ENCODE measurements at regions not wholly inside any gene's neighbourhood (a gene's known extent, or its start where the extent isn't known, plus 50 kb on each side); places are given as distances from the start of the nearest gene placed in this dataset.

DNA sequence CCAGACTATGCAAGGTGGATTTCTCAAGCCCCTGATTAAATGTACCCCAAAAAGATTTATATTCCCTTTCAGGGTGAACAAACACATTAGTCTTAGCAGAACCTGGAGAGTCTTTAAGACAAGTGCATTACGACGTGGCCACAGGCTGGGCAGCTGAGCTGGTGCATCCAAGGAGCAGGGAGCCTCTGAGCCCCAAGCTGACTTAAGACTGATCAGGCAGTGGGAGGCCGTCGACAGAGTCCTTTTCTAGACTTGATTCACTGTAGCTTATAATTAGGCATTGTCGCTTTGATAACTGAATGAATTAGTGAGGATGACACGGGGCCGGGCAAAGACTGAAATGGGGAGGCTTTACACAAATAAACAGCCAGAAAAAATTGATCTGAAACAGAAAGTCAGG lies 353.2 kb downstream of the GPAM start:
- no peaks in the 10 kb centered on the region for H3K27me3 ChIP-seq (ENCODE audit: low read depth, low read length)
- peaks cover 0 to 2% of the 10 kb centered on the region in 2 donors for H3K4me1 ChIP-seq (ENCODE audit: control insufficient read depth in 1 of 2, insufficient read depth in 2 of 2, low read length in 2 of 2)
- H3K36me3 ChIP-seq (ENCODE audit: control insufficient read depth in 1 of 2, insufficient read depth in 2 of 2, low read length in 2 of 2) = no peaks in the 10 kb centered on the region
- H3K9me3 ChIP-seq (ENCODE audit: control insufficient read depth in 1 of 2, low read length in 2 of 2) = no peaks in the 10 kb centered on the region
- H3K4me3 ChIP-seq (ENCODE audit: low read depth in 1 of 2, low read length in 2 of 2) = no peak overlapping the region
- H3K27ac ChIP-seq (ENCODE audit: low read length) = no peak overlapping the region

DNA sequence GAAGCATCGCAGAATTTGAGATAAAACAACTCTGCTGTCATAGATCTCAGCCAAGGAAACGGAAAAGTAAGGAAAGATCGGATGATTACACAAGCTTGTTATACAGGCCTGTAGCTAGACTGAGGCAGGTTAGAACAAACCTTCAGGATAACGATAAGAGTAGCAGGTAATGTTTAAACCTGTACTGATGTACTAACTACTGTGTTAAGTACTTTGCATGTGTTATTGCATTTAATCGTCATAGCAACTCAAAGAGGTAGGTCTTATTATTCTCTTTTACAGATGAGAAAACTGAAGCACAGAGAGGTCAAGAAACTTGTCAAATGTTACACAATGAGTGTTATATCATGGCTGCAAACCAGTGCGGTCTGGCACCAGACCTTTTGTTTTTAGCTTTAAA lies 352.5 kb downstream of the GPAM start:
- no peaks in the 10 kb centered on the region for H3K27me3 ChIP-seq (ENCODE audit: low read depth, low read length)

DNA sequence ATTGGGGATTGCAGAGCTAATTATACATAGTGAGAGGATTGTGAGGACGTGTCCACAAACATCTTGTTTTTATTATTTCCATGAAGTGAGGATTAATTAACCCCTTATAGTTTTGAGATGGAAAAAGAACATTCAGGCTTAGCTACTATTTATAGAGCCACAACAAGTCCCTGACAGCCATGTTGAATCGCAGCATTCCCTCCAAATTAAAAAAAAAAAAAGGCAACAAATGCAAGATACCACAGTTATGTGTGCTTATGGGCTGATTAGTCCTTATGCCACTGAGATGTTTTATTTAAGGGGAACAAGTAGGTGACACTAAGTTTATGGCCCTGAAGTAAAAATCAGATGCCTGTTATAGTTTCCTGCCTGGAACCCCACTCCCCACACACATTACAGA lies 350.3 kb downstream of the GPAM start:
- no peak overlapping the region for H3K4me3 ChIP-seq (ENCODE audit: low read depth in 1 of 2, low read length in 2 of 2)
- H3K36me3 ChIP-seq (ENCODE audit: control insufficient read depth in 1 of 2, insufficient read depth in 2 of 2, low read length in 2 of 2) = no peaks in the 10 kb centered on the region
- H3K9me3 ChIP-seq (ENCODE audit: control insufficient read depth in 1 of 2, low read length in 2 of 2) = no peaks in the 10 kb centered on the region
- H3K27me3 ChIP-seq (ENCODE audit: low read depth, low read length) = no peaks in the 10 kb centered on the region
- no peak overlapping the region for H3K27ac ChIP-seq (ENCODE audit: low read length)
- peaks cover 0 to 7% of the 10 kb centered on the region in 2 donors for H3K4me1 ChIP-seq (ENCODE audit: control insufficient read depth in 1 of 2, insufficient read depth in 2 of 2, low read length in 2 of 2)

More for the DNA sequence above, 352.5 kb downstream of the GPAM start:
- Histone ChIP-seq H3K27ac (ENCODE audit: low read length) (no peak overlapping the region), H3K36me3 (ENCODE audit: control insufficient read depth in 1 of 2, insufficient read depth in 2 of 2, low read length in 2 of 2) (no peaks in the 10 kb centered on the region), H3K4me3 (ENCODE audit: low read depth in 1 of 2, low read length in 2 of 2) (no peak overlapping the region), H3K4me1 (ENCODE audit: control insufficient read depth in 1 of 2, insufficient read depth in 2 of 2, low read length in 2 of 2) (peaks cover 0 to 7% of the 10 kb centered on the region in 2 donors), H3K9me3 (ENCODE audit: control insufficient read depth in 1 of 2, low read length in 2 of 2) (no peaks in the 10 kb centered on the region)

DNA sequence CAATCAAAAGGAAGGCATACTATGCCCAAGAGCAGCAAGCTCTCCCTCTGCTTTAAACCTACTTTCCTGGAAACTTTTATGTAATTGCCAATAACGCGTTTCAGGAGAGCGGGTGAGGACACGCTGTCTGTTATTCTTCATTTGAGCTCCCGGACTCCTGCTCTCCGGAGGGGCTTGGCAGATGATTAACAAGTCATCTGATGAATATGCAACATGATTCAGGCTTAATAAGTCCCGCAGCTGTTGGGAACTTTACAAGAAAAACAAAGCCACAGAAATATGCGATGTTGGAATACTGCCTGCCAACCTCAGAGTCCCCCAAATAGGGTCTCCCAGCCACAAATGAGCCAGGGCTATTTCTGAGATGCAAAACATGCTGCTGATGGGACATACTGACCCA lies 348.0 kb downstream of the GPAM start:
- Histone ChIP-seq H3K27ac (ENCODE audit: low read length) (no peak overlapping the region), H3K9me3 (ENCODE audit: control insufficient read depth in 1 of 2, low read length in 2 of 2) (no peaks in the 10 kb centered on the region), H3K4me3 (ENCODE audit: low read depth in 1 of 2, low read length in 2 of 2) (no peak overlapping the region), H3K36me3 (ENCODE audit: control insufficient read depth in 1 of 2, insufficient read depth in 2 of 2, low read length in 2 of 2) (no peaks in the 10 kb centered on the region), H3K27me3 (ENCODE audit: low read depth, low read length) (no peaks in the 10 kb centered on the region), H3K4me1 (ENCODE audit: control insufficient read depth in 1 of 2, insufficient read depth in 2 of 2, low read length in 2 of 2) (peaks cover 0 to 7% of the 10 kb centered on the region in 2 donors)

DNA sequence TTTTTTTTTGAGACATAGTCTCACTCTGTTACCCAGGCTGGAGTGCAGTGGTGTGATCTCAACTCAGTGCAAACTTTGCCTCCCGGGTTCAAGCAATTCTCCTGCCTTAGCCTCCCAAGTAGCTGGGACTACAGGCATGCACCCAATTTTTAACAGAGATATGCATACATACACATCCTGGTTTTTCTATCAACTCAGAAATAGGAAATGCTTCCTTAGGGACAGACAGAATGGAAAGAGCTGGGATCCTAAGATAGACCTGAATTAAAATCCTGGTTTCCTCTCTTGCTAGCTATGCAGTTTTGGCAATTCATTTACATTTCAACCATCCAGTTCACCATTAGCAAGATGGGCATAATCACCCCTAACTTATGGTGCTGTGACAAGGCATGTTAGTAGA lies 347.5 kb downstream of the GPAM start:
- Histone ChIP-seq H3K27ac (ENCODE audit: low read length) (no peak overlapping the region), H3K27me3 (ENCODE audit: low read depth, low read length) (no peaks in the 10 kb centered on the region), H3K9me3 (ENCODE audit: control insufficient read depth in 1 of 2, low read length in 2 of 2) (no peaks in the 10 kb centered on the region), H3K4me3 (ENCODE audit: low read depth in 1 of 2, low read length in 2 of 2) (no peak overlapping the region), H3K36me3 (ENCODE audit: control insufficient read depth in 1 of 2, insufficient read depth in 2 of 2, low read length in 2 of 2) (no peaks in the 10 kb centered on the region), H3K4me1 (ENCODE audit: control insufficient read depth in 1 of 2, insufficient read depth in 2 of 2, low read length in 2 of 2) (peaks cover 0 to 7% of the 10 kb centered on the region in 2 donors)

DNA sequence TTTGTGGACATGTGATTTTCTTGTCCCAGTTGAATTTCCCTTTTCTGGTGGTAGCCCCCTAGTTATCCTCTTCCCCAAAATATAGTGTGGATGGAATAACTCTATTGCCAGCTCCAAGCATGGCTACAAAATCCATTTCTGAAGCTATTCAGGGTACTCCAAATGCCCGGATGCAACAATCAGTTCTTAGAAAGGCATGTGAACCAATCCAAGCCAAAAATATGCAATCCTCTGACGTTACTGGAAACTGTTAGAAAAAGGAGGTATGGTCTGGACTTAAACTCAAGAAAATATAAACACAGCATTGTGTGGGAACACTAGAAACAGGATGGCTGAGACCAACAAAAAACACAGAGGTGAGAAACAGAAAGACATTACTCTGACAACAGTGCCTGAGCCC lies 347.0 kb downstream of the GPAM start:
- H3K27me3 ChIP-seq (ENCODE audit: low read depth, low read length) = no peaks in the 10 kb centered on the region
- H3K36me3 ChIP-seq (ENCODE audit: control insufficient read depth in 1 of 2, insufficient read depth in 2 of 2, low read length in 2 of 2) = no peaks in the 10 kb centered on the region
- H3K4me1 ChIP-seq (ENCODE audit: control insufficient read depth in 1 of 2, insufficient read depth in 2 of 2, low read length in 2 of 2) = peaks cover 0 to 7% of the 10 kb centered on the region in 2 donors
- no peaks in the 10 kb centered on the region for H3K9me3 ChIP-seq (ENCODE audit: control insufficient read depth in 1 of 2, low read length in 2 of 2)
- H3K4me3 ChIP-seq (ENCODE audit: low read depth in 1 of 2, low read length in 2 of 2) = no peak overlapping the region
- H3K27ac ChIP-seq (ENCODE audit: low read length) = no peak overlapping the region

DNA sequence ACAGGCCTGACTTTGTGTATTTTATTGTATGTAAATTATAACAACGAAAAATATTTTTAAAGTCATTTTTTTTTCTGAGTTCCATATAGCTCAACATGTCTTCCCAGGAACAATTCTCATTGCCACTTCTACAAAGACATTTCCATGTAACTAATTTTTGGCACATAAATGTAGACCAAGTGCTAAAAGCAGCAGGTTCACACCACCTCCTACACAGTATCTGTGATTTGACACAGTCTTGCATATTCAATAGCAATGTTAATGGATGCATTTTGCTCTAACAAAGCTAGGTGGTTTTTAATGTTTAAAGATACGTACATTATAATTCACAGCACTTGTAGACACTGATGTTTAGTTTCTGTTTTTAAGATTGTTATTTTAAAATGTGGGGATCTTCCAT lies 346.5 kb downstream of the GPAM start:
- Histone ChIP-seq H3K9me3 (ENCODE audit: control insufficient read depth in 1 of 2, low read length in 2 of 2) (no peaks in the 10 kb centered on the region), H3K4me1 (ENCODE audit: control insufficient read depth in 1 of 2, insufficient read depth in 2 of 2, low read length in 2 of 2) (peaks cover 0 to 7% of the 10 kb centered on the region in 2 donors), H3K4me3 (ENCODE audit: low read depth in 1 of 2, low read length in 2 of 2) (no peak overlapping the region), H3K36me3 (ENCODE audit: control insufficient read depth in 1 of 2, insufficient read depth in 2 of 2, low read length in 2 of 2) (no peaks in the 10 kb centered on the region), H3K27ac (ENCODE audit: low read length) (no peak overlapping the region), H3K27me3 (ENCODE audit: low read depth, low read length) (no peaks in the 10 kb centered on the region)

DNA sequence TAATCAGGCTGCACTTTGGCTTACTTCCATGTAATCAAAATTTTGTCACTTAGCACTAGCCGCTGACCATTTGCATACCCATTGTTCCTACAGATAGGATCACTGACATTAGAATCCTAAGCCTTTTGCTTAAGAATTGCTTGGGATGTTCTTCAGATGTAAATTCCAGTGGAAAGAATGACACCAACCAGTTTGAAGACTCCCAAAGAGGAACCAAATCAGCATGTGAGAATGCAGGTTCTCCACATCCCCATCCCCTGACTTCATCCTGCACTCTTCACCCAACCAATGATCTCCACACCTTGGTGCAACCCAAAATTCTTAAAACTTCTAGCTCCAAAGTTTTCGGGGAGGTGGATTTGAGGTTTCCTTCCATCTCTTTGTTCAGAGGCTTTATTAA lies 345.6 kb downstream of the GPAM start:
- H3K36me3 ChIP-seq (ENCODE audit: control insufficient read depth in 1 of 2, insufficient read depth in 2 of 2, low read length in 2 of 2) = no peaks in the 10 kb centered on the region
- no peak overlapping the region for H3K4me3 ChIP-seq (ENCODE audit: low read depth in 1 of 2, low read length in 2 of 2)
- no peaks in the 10 kb centered on the region for H3K9me3 ChIP-seq (ENCODE audit: control insufficient read depth in 1 of 2, low read length in 2 of 2)
- H3K27me3 ChIP-seq (ENCODE audit: low read depth, low read length) = no peaks in the 10 kb centered on the region
- peaks cover 0 to 7% of the 10 kb centered on the region in 2 donors for H3K4me1 ChIP-seq (ENCODE audit: control insufficient read depth in 1 of 2, insufficient read depth in 2 of 2, low read length in 2 of 2)
- no peak overlapping the region for H3K27ac ChIP-seq (ENCODE audit: low read length)

DNA sequence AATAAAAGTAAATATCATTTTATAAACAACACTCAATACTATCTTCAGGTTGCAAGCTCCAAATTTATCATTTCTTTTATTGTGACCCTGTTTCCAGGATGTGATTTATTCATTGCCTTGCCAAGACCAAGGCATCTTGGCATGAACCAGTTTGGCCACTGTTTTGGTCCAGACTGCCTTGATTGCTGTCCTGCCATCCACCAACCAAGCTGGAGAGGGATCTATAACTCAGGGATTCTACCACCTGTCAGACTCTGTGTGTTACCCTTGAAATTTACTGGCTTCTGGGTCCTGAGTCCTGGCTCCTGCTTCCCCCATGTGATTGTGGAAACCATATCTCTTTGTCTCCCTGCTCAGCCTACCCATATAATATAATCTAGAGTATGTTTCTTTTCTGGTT lies 343.0 kb downstream of the GPAM start:
- Histone ChIP-seq H3K4me1 (ENCODE audit: control insufficient read depth in 1 of 2, insufficient read depth in 2 of 2, low read length in 2 of 2) (peaks cover 0 to 3% of the 10 kb centered on the region in 2 donors), H3K36me3 (ENCODE audit: control insufficient read depth in 1 of 2, insufficient read depth in 2 of 2, low read length in 2 of 2) (no peaks in the 10 kb centered on the region), H3K9me3 (ENCODE audit: control insufficient read depth in 1 of 2, low read length in 2 of 2) (peaks cover 0 to 1% of the 10 kb centered on the region in 2 donors), H3K4me3 (ENCODE audit: low read depth in 1 of 2, low read length in 2 of 2) (no peak overlapping the region), H3K27me3 (ENCODE audit: low read depth, low read length) (no peaks in the 10 kb centered on the region), H3K27ac (ENCODE audit: low read length) (no peak overlapping the region)

DNA sequence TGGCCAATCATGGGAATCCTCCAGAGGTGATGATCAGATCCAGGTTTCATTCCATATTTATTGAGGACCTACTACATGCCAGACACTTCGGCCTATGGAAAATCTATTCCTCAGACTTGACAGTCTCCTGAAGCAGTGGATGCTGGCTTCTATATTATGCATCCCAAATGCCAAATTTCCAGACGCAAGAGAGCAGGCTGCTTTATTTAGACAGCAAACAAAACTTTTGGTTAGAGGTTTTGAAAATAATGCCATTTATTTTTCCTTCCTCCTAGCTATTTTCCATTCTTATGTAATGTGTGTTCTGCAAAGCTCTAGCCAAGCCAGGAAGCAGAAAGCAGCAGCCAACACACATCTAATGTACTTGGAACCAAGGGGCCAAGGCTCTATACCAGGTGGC lies 330.8 kb downstream of the GPAM start:
- Histone ChIP-seq H3K36me3 (ENCODE audit: control insufficient read depth in 1 of 2, insufficient read depth in 2 of 2, low read length in 2 of 2) (no peaks in the 10 kb centered on the region), H3K4me1 (ENCODE audit: control insufficient read depth in 1 of 2, insufficient read depth in 2 of 2, low read length in 2 of 2) (no peaks in the 10 kb centered on the region), H3K4me3 (ENCODE audit: low read depth in 1 of 2, low read length in 2 of 2) (no peak overlapping the region), H3K27me3 (ENCODE audit: low read depth, low read length) (no peaks in the 10 kb centered on the region), H3K27ac (ENCODE audit: low read length) (no peak overlapping the region), H3K9me3 (ENCODE audit: control insufficient read depth in 1 of 2, low read length in 2 of 2) (peaks cover 0 to 6% of the 10 kb centered on the region in 2 donors)

DNA sequence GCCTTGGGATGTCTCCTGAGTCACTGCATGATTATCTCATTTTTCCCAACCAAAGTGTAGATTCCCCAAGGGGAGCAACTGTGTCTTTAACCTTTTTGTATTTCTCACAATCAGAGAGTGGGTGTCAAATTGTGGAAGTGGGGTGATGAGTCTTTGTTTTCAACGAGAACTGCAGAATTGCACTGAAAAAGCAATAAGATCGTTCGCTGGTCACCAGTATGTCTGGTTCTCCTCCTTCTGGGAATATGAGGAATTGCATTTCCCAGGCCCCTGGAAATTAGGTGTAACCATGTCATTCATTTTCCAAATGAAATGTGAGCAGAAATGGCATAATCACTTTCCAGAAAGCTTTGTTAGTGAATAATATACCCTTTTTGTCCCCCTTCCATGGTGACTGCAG lies 326.9 kb downstream of the GPAM start:
- Histone ChIP-seq H3K36me3 (ENCODE audit: control insufficient read depth in 1 of 2, insufficient read depth in 2 of 2, low read length in 2 of 2) (no peaks in the 10 kb centered on the region), H3K9me3 (ENCODE audit: control insufficient read depth in 1 of 2, low read length in 2 of 2) (no peaks in the 10 kb centered on the region), H3K27me3 (ENCODE audit: low read depth, low read length) (no peaks in the 10 kb centered on the region), H3K4me3 (ENCODE audit: low read depth in 1 of 2, low read length in 2 of 2) (no peak overlapping the region), H3K27ac (ENCODE audit: low read length) (no peak overlapping the region), H3K4me1 (ENCODE audit: control insufficient read depth in 1 of 2, insufficient read depth in 2 of 2, low read length in 2 of 2) (no peaks in the 10 kb centered on the region)

DNA sequence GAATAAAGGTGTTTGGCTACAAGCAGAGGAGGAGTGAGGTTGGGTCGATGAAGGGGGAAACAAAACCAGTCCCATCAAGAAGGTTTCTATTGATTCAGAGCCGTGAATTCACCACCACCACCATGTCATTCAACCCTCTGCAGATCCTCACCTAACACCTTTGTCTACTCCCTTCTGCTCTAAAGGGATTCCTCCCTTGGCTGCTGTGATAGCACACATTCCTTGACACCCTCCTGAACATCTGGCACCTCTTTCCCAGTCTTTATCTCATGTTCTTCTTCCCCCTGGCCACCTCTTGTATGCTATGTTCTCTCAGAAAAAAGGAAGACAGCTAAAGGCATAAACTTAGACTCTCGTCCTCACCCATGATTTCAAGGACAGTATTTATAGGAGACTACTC lies 318.0 kb downstream of the GPAM start:
- Histone ChIP-seq H3K36me3 (ENCODE audit: control insufficient read depth in 1 of 2, insufficient read depth in 2 of 2, low read length in 2 of 2) (no peaks in the 10 kb centered on the region), H3K9me3 (ENCODE audit: control insufficient read depth in 1 of 2, low read length in 2 of 2) (no peaks in the 10 kb centered on the region), H3K4me3 (ENCODE audit: low read depth in 1 of 2, low read length in 2 of 2) (no peak overlapping the region), H3K27me3 (ENCODE audit: low read depth, low read length) (no peaks in the 10 kb centered on the region), H3K27ac (ENCODE audit: low read length) (no peak overlapping the region), H3K4me1 (ENCODE audit: control insufficient read depth in 1 of 2, insufficient read depth in 2 of 2, low read length in 2 of 2) (no peaks in the 10 kb centered on the region)
